ENCODE measurements at regions not wholly inside any gene's neighbourhood (a gene's known extent, or its start where the extent isn't known, plus 50 kb on each side); places are given as distances from the start of the nearest gene placed in this dataset.

DNA sequence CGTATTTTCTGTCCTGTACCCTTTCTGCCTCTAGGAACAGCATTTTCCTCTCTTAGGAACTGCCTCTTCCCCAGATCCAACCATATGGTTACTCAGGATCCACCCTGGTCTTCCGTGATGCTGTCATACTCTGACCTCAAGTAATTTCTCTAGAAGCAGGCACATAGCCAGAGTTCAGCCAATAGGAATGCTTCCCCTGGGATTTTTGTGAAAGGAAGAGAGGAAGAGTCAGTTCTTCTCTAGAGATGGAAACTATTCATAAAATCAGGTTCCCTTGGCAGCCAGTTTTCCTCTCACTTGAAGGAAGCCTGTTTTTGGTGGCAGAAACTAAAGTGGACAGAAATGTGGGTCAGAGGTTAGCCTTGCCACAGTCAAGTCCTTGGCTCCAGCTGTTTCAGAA, 400.1 kb upstream of the PCSK5 start:
- Histone ChIP-seq H4K20me1 (ENCODE audit: control insufficient read depth, insufficient read depth, insufficient read length) (no peaks in the 10 kb centered on the region), H3K23ac (ENCODE audit: insufficient read length, low read depth, low read length) (no peak overlapping the region), H3K23me2 (ENCODE audit: insufficient read length, low read depth, low read length, poor library complexity, severe bottlenecking) (no peaks in the 10 kb centered on the region), H4K91ac (ENCODE audit: insufficient read length, low read depth, low read length) (no peak overlapping the region), H3K4ac (ENCODE audit: low read depth, low read length) (no peak overlapping the region), H3K79me2 (ENCODE audit: insufficient read depth, low read length) (no peaks in the 10 kb centered on the region), H3K14ac (ENCODE audit: insufficient read depth, low read length) (no peak overlapping the region), H3K9ac (ENCODE audit: extremely low read depth, insufficient read length, low read length) (no peak overlapping the region), H3K18ac (ENCODE audit: insufficient read length, low read depth, low read length) (no peak overlapping the region), H3K56ac (ENCODE audit: insufficient read length, low read depth, low read length) (no peak overlapping the region), H2AK5ac (ENCODE audit: insufficient read length, low read length) (no peak overlapping the region), H3K27me3 (ENCODE audit: insufficient read depth, low read length) (no peaks in the 10 kb centered on the region), H2BK20ac (ENCODE audit: low read depth, low read length, poor library complexity, severe bottlenecking) (no peak overlapping the region), H3K79me1 (ENCODE audit: insufficient read depth, low read depth, low read length, poor library complexity, severe bottlenecking) (no peaks in the 10 kb centered on the region), H3T11ph (ENCODE audit: low read length) (no peak overlapping the region), H3K4me1 (ENCODE audit: insufficient read depth, low read length) (no peaks in the 10 kb centered on the region), H3K4me2 (ENCODE audit: insufficient read depth, insufficient read length, low read length) (no peak overlapping the region), H2BK12ac (ENCODE audit: insufficient read length, low read depth, low read length) (no peak overlapping the region), H2BK5ac (ENCODE audit: insufficient read length, low read length) (no peak overlapping the region), H2BK120ac (ENCODE audit: low read depth, low read length, poor library complexity, severe bottlenecking) (no peak overlapping the region), H2AFZ (ENCODE audit: low read length) (no peak overlapping the region), H3K9me3 (ENCODE audit: control insufficient read depth, low read depth, low read length) (no peaks in the 10 kb centered on the region), H3K27ac (ENCODE audit: insufficient read length, low read depth, low read length) (no peak overlapping the region), H4K5ac (ENCODE audit: insufficient read length, low read depth, low read length) (no peak overlapping the region), H2BK15ac (ENCODE audit: low read depth, low read length) (no peak overlapping the region), H4K8ac (replicated peaks; ENCODE audit: insufficient read length, low read depth, low read length) (no peak overlapping the region)
- Mint-ChIP-seq H3K4me1 (no peaks in the 10 kb centered on the region), H3K27me3 (ENCODE audit: low read depth) (no peaks in the 10 kb centered on the region), H3K27ac (no peak overlapping the region), H3K36me3 (ENCODE audit: insufficient read depth in 1 of 3, low read depth in 3 of 3) (peaks cover 2 to 5% (median 4%) of the 10 kb centered on the region in 3 experiments; a peak in 4 of 7 replicates), H3K9me3 (peaks cover 3 to 10% of the 10 kb centered on the region in 2 experiments; a peak in 4 of 5 replicates), H3K4me3 (no peak overlapping the region)
- no CpG with 5 or more reads among the region's 2 CpGs for WGBS (ENCODE audit: extremely low coverage, insufficient read length, low lambda C conversion rate)
- no peak for DNase-seq
- TF ChIP-seq, protein P1, sequence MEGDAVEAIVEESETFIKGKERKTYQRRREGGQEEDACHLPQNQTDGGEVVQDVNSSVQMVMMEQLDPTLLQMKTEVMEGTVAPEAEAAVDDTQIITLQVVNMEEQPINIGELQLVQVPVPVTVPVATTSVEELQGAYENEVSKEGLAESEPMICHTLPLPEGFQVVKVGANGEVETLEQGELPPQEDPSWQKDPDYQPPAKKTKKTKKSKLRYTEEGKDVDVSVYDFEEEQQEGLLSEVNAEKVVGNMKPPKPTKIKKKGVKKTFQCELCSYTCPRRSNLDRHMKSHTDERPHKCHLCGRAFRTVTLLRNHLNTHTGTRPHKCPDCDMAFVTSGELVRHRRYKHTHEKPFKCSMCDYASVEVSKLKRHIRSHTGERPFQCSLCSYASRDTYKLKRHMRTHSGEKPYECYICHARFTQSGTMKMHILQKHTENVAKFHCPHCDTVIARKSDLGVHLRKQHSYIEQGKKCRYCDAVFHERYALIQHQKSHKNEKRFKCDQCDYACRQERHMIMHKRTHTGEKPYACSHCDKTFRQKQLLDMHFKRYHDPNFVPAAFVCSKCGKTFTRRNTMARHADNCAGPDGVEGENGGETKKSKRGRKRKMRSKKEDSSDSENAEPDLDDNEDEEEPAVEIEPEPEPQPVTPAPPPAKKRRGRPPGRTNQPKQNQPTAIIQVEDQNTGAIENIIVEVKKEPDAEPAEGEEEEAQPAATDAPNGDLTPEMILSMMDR (conservative IDR thresholded peaks at IDR 0.05) = no peak

Measured in H9 (cell line).